ENCODE measurements at regions not wholly inside any gene's neighbourhood (a gene's known extent, or its start where the extent isn't known, plus 50 kb on each side); places are given as distances from the start of the nearest gene placed in this dataset.
"Not testable (repeated sequence)": the region's sequence is repeated elsewhere in the genome, so short reads cannot be mapped to it uniquely, and the experiment has no call there.

DNA sequence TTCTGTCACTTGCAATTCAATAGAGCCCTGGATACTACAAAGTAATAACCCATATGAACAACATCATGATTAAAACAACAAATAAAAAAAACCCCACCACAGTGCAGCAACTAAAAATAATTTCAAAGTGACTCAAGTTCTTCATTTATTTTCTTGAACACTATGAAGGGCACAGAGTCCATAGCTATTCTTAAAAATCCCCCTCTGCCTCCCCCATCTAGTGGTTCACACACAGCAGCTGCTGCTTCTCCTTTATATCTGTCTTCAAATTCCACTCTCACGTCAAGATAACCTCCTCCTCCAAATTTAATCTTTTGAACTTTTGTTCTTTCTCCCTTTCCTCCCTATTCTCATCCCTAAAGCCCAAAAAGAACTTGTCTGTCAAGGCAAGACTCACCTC lies 591.3 kb downstream of the ZEB2 start:
- DNase-seq (ENCODE audit: low read depth in 3 of 3), result no peak

DNA sequence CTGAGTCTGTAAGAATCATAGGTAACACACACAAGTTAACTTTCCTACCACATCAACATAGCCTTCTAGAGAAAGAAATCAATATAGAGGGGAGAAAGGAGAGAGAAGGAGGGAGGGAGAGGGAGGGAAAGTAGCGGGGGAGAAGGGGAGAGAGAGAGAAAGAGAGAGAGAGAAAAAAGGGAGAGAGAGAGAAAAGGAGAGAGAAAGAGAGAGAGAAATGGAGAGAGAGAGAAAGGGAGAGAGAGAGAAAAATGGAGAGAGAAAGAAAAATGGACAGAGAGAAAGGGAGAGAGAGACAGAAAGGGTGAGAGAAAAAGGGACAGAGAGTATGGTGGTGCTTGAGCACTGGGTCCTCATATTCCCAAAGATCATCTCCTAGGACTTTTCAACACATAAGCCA lies 591.7 kb downstream of the ZEB2 start:
- no peak for DNase-seq (ENCODE audit: low read depth in 3 of 3)

GRCh38 chr2:143926736-143927135 lies 593.2 kb downstream of the ZEB2 start:
- DNase-seq (ENCODE audit: low read depth in 3 of 3), result no peak

- DNase-seq (ENCODE audit: low read depth in 3 of 3), result not testable (repeated sequence)
Observed at GRCh38 chr2:143922261-143922830, 597.6 kb downstream of the ZEB2 start.

GRCh38 chr2:143918465-143918989 lies 601.4 kb downstream of the ZEB2 start:
- no peak for DNase-seq (ENCODE audit: low read depth in 3 of 3)

DNA sequence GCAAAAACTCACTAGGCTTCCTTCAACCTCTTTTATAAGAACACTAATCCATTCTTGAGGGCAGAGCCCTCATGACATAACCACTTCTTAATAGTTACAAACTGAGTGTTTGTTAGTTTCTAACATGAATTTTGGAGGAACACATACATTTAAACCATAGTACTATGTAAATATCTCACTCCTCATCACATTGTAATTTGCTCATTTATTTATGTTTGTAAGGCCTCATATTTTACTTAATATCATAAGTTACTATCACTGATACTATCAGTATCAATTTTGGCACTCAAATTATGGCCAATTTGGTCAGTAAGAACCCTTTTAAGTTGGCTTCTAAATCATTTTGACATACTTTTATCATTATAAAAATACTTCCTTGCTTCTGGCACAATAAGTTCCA lies 603.1 kb downstream of the ZEB2 start:
- no peak for DNase-seq (ENCODE audit: low read depth in 3 of 3)

- DNase-seq (ENCODE audit: low read depth in 3 of 3), result no peak
Observed at GRCh38 chr2:143909577-143910353, 610.2 kb downstream of the ZEB2 start.

- DNase-seq (ENCODE audit: low read depth in 3 of 3), result no peak
Observed at GRCh38 chr2:143908843-143909242, 611.1 kb downstream of the ZEB2 start.

- no peak for DNase-seq (ENCODE audit: low read depth in 3 of 3)
Observed at GRCh38 chr2:143907801-143908200, 612.1 kb downstream of the ZEB2 start.

GRCh38 chr2:143906850-143907249 lies 613.1 kb downstream of the ZEB2 start:
- DNase-seq (ENCODE audit: low read depth in 3 of 3), result no peak

DNA sequence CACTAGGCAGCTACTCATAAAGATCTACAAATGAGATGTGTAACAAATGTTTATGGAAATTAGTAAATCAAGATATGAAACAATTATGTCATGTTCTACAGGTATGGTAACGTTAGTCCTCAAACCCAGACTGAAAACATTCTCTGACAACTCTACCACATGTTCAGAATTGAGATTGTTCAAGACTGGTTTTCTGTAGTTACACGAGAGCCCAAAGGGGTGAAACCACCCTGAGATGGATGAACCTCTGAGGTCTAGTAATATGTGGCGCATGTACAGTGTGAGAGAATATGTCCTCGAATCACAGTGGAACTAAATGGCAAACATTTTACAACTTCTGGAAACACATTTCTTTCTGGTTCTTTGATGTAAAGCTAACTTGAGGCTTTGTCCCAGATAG lies 614.3 kb downstream of the ZEB2 start:
- DNase-seq (ENCODE audit: low read depth in 3 of 3), result no peak

GRCh38 chr2:143903172-143903856 lies 616.6 kb downstream of the ZEB2 start:
- DNase-seq (ENCODE audit: low read depth in 3 of 3), result no peak

GRCh38 chr2:143901185-143901842 lies 618.6 kb downstream of the ZEB2 start:
- DNase-seq (ENCODE audit: low read depth in 3 of 3), result no peak

DNA sequence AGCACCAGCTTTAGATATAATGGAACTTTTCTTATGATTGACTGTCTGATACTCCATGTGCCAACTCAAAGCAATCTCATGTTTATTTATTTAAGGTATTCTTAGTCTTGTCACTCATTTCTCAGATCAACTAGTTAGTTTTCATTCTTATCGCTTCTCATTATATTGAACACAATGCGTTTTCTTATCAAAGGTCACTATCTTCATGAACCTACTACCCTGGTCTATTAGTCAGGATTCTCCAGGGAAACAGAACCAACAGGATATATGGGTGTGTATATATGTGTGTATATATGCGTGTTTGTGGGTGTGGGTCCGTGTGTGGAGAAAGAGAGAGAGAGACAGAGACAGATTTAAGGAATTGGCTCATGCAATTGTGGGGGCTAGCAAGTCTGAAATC lies 619.9 kb downstream of the ZEB2 start:
- DNase-seq (ENCODE audit: low read depth in 3 of 3), result no peak

DNA sequence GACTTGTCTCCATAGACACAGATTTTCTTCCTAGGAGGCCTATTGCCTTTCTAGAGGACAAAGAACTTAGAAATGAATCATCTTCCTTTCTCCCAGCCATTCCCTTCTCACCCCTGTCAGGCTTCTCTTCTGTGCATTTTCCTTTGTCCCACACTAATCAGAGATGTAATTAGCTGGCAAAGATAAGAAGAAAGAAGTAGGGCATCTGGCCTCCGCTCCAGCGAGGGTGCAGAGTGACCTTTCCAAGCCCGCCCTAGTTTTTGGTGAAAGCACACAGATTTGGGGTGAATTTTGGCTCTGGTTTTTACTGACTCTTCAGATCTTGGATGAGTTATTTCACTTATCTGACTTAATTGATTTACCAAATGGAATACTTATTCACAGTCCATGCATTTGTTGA lies 626.5 kb downstream of the ZEB2 start:
- no peak for DNase-seq (ENCODE audit: low read depth in 3 of 3)

- DNase-seq (ENCODE audit: low read depth in 3 of 3), result no peak
Observed at GRCh38 chr2:143891879-143892308, 628.0 kb downstream of the ZEB2 start.

- DNase-seq (ENCODE audit: low read depth in 3 of 3), result no peak
Observed at GRCh38 chr2:143890798-143891197, 629.1 kb downstream of the ZEB2 start.

DNA sequence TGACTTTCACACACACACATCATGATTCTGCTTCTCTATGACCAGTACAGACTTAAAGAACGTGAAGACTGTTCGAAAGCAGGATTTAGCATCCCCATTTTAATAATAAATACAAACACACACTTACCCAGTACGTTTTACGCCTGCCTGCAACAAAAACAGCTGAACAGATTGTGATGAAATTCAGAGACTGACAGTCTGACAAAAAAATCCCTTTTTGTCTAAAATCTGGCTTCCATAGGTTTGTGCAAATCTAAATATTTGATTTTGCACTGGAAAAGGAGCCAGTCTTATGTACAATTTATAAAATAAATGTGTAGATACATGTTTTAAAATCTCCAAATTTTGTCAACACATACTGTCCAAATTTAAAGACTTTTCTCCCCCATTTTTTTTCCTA lies 630.7 kb downstream of the ZEB2 start:
- no peak for DNase-seq (ENCODE audit: low read depth in 3 of 3)

GRCh38 chr2:143885461-143885860 lies 634.5 kb downstream of the ZEB2 start:
- no peak for DNase-seq (ENCODE audit: low read depth in 3 of 3)

GRCh38 chr2:143881246-143881645 lies 638.7 kb downstream of the ZEB2 start:
- no peak for DNase-seq (ENCODE audit: low read depth in 3 of 3)

- DNase-seq (ENCODE audit: low read depth in 3 of 3), result no peak
Observed at GRCh38 chr2:143877876-143878530, 641.9 kb downstream of the ZEB2 start.

GRCh38 chr2:143877056-143877455 lies 642.9 kb downstream of the ZEB2 start:
- DNase-seq (ENCODE audit: low read depth in 3 of 3), result no peak
